ENCODE measurements at regions not wholly inside any gene's neighbourhood (a gene's known extent, or its start where the extent isn't known, plus 50 kb on each side); places are given as distances from the start of the nearest gene placed in this dataset.

DNA sequence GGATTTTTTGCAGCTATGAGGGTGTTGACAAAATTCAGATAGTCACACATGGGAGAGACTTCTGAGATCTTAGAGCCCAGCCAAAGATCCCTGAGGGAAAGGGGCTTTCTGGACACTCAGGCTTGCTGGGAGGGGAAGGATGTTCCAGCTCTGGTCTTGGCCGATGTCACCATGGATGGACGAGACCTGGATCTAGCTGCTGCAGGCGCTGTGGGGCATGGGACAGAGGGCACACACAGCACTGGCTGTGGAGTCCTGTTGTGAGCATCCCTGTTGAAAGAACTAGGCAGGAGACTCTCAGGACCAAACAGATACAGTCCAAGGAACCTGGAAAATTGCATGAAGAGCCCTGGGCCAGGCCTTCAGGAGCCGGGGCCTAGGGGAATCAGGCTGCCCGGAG is 80.1 kb upstream of the SDK2 start:
- no peak for DNase-seq (ENCODE audit: low read depth in 2 of 2)

GRCh38 chr17:73724990-73725389 is 80.7 kb upstream of the SDK2 start:
- no peak for DNase-seq (ENCODE audit: low read depth in 2 of 2)

DNA sequence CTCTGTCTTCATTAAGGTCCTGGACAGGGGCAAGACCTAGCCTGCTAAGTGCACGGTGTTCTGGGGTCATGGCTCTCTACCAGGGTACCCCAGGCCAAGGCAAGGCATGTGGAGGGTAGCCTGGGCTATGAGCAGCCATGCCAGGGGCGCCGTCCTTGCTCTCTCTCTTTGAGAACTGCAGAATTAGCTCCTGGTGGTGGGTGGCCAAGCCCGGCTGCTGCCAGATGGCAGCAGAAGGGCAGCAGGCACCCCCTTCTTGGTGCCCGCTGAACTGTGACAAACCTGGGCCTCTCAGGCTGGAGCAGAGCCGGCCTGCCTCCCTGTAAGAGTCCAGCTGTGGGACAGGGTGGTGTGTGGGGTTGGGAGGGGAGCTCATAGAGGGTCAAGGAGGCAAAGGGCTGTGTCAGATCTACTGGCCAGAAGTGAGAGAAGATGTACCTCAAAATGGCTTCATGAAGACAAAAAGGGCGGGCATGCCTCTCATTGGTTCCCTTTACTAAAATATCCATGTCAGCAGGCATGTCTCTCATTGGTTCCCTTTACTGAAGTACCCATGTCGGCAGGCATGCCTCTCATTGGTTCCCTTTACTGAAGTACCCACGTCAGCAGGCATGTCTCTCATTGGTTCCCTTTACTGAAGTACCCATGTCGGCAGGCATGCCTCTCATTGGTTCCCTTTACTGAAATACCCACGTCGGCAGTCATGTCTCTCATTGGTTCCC is 81.7 kb upstream of the SDK2 start:
- DNase-seq (ENCODE audit: low read depth in 2 of 2), result no peak

DNA sequence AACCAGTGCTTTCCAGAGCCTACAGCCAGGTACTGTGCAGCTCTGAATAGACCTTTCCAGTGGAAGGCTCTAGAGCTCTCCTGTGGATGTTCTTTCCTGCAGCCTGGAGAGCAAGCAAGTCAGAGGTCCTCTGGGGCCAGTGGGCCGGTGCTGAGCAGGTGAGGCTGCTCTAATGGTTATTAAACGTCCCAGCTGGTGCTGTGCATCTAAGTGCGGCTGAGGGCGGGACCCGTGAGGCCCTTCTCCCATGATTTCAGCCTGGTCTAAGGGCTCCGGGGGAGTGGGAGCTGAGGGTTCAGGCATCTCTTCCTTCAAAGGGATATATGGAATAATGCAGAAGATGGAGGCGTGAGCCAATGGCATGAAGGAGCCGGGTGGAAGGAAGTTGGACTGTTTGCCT is 83.7 kb upstream of the SDK2 start:
- DNase-seq (ENCODE audit: low read depth in 2 of 2), result no peak

DNA sequence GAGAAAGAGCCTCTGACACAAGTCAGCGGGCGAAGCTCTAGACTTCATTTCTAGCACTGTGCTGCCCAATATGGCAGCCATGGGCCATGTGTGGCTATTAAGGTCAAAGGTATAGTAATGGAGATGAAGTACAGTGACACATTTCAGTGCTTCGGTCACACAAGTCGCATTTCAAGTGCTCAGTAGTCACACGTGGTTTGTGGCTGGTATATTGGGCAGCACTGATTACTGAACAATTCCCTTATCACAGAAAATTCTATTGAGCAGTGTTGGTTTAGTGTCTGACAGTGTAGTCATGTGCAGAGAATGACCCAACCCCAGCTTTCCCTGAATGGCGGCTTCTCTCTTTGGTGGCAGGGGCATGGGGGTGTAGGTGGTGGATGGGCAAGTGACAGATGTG is 84.9 kb upstream of the SDK2 start:
- DNase-seq (ENCODE audit: low read depth in 2 of 2), result no peak

- DNase-seq (ENCODE audit: low read depth in 2 of 2), result no peak
Measured at GRCh38 chr17:73731733-73732132, 87.5 kb upstream of the SDK2 start.

DNA sequence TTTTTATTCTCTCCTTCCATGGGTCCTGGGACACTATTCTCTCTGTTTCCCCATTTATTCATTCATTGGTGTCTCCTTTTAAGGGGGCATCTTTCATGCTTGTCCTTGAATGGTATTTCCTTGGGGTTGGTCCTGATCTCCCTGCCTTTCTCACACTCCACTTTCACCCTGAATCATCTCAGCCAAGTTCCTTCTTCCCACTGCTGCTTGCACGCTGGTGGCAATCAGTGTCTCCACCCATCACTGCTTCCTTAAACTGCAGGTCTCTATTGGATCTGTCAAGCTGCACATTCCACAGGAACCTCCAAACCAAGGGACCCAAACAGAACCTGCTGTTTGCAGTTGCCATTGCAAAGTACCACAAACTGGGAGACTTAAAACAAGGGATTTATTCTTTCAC is 89.3 kb upstream of the SDK2 start:
- DNase-seq (ENCODE audit: low read depth in 2 of 2), result no peak

- DNase-seq (ENCODE audit: low read depth in 2 of 2), result no peak
Measured at GRCh38 chr17:73735245-73735644, 91.0 kb upstream of the SDK2 start.

DNA sequence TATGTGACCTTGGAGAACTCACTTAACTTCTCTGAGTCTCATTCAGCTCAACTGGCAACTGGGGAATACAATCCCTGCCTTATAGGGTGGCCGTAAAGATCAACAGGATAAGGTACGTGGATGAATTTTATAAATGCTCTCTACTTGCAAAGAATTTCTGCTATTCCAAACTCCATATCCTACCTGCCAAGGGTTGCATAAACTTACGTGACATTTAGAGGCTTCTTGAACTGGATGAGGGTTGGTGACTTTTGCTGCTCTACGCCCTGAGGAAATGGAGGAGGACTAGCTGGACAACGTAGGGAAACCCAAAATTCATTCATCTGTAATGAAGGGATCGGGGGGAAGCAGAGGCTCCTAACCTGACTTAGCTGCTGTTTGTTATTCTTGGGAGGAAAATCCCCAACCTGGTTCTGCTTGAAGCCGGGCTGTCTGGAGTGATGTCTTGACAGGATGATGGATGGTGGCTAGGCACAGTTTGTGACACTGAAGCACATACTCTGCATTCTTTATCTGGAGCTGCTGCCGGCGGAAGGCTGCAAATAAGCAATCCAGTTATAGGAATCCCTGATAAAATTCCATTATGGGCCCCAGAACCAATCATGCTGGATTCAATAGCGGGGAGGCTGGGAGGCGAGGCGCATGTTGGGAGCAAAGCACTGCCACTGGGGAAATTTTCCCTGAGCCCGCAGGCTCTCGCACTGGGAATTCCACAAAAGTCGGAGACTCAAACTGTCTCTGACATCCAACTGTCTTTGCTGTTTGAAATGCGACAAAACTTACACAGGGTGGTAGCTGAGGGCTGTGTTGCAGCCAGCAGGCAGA is 94.7 kb upstream of the SDK2 start:
- no peak for DNase-seq (ENCODE audit: low read depth in 2 of 2)

- no peak for DNase-seq (ENCODE audit: low read depth in 2 of 2)
Measured at GRCh38 chr17:73740370-73740769, 96.1 kb upstream of the SDK2 start.

GRCh38 chr17:73742948-73743381 is 98.7 kb upstream of the SDK2 start:
- DNase-seq (ENCODE audit: low read depth in 2 of 2), result no peak

DNA sequence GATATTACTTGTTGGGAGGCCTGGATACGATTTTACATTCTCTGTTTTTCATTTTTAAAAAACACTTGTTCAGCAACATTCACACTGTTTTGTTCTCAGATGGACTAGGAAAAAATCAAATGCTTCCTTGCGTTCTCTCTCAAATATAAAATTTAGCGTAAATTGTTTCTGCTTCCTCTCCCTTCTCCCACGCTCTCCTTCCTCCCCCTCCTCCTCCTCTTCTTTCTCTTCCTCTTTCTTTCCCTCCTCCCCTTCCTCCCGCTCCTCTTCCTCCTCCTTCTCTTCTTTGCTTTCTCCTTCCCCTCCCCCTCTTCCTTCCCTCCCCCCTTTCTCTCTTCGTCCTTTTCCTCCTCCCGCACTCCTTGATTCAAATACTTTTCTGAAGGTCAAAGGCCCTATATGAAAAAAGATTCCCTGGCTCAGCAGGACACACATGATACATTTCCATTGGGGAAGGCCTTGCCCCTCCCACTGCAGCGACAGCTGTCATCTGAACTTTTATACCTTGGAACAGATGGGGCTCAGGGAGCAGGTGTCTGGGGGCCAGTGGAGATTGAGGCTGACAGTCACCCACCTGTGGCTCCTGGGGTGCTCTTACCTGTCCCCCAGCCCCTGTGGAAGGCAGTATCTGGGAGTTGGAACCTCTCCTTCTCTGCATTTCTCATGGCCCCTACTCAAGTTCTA is 99.4 kb upstream of the SDK2 start:
- DNase-seq (ENCODE audit: low read depth in 2 of 2), result no peak

- DNase-seq (ENCODE audit: low read depth in 2 of 2), result no peak
Measured at GRCh38 chr17:73744411-73744810, 100.2 kb upstream of the SDK2 start.

- no peak for DNase-seq (ENCODE audit: low read depth in 2 of 2)
Measured at GRCh38 chr17:73746314-73747073, 102.2 kb upstream of the SDK2 start.

DNA sequence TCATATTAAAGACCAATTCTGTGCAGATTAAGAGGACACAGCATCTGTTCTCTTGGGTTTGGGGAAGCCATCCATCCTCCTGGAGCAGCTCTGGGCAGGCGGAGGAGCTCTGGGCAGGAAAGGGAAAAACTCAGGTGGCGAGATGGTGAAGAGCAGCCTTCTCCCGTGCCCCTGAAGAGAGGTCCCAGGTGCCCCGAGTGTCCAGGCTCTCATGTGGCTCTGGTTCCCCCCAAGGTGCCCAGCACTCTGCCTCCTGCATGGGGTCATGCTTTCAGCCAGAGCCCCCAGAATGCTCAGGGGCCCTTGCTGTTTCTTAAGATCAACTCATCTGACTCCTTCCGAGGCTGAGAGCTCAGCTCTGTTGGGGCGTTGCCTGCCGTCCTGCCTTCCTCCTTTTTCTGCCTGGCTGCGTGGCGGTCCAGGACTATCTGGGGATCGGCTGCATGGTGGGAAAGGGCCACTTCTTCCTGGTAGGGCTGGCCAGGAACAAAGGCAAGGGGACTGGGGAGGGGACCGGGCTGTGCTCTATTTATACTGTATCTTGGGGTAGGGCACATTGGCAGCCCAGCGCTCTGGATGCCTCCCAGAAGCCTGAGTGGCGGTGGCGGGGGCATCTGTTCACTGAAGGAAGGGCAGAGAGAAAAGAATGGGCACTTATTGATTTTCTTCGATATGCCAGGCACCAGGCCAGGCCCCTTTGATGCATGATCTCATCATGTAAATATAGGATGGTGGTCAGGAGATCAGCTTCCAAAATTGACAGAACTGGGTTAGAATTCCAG is 103.2 kb upstream of the SDK2 start:
- no peak for DNase-seq (ENCODE audit: low read depth in 2 of 2)

GRCh38 chr17:73748508-73748907 is 104.3 kb upstream of the SDK2 start:
- no peak for DNase-seq (ENCODE audit: low read depth in 2 of 2)

GRCh38 chr17:73749337-73749823 is 105.1 kb upstream of the SDK2 start:
- no peak for DNase-seq (ENCODE audit: low read depth in 2 of 2)

GRCh38 chr17:73749928-73750605 is 105.8 kb upstream of the SDK2 start:
- DNase-seq (ENCODE audit: low read depth in 2 of 2), result no peak

- DNase-seq (ENCODE audit: low read depth in 2 of 2), result no peak
Measured at GRCh38 chr17:73750975-73751374, 106.7 kb upstream of the SDK2 start.

DNA sequence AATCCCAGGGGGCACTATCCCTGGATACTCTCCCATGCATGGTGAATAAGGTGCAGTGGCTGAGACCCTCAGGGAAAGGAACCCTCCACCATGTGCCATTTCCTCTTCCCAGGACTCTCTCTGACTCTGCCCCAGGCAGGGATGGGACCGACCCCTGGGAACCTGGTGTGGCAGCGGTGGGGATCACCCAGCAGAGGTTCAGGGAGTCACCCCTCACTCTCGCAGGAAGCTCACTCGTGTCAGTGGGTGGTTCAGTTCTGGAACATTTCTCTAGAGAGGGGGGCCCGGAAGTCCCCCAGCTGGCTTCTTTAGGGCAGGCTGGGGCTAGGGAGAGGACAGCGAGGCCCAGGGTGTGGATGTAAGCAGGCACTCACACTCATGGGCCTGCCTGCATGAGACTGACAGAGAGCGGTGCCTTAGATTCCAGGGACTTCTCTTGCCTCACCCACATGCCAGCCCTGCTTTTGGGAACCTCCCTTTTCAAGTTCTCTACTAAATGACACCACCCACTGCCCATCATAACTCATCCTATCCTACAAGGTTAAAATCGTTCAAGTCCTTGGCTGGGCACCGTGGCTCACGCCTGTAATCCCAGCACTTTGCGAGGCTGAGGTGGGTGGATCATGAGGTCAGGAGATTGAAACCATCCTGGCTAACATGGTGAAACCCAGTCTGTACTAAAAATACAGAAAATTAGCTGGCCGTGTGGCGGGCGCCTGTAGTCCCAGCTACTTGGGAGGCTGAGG is 109.7 kb upstream of the SDK2 start:
- no peak for DNase-seq (ENCODE audit: low read depth in 2 of 2)
